CD4-positive, alpha-beta memory T cell (primary cell): ENCODE measurements at regions not wholly inside any gene's neighbourhood (a gene's known extent, or its start where the extent isn't known, plus 50 kb on each side); places are given as distances from the start of the nearest gene placed in this dataset.

Experiments
- CTCF ChIA-PET: fragments of 350-600 bp; sonication (Branson Sonifier 250); formaldehyde crosslinking; loops from one replicate; lab custom pipeline; 2021; ENCODE audit warnings: inconsistent platforms; ENCODE audit not compliant: partially characterized antibody; lab: Charles Lee
- POLR2A ChIA-PET: fragments of 350-600 bp; sonication (Branson Sonifier 250); formaldehyde crosslinking; loops from one replicate; lab custom pipeline; 2021; ENCODE audit not compliant: partially characterized antibody; lab: Charles Lee
- DNase-seq, 5 donors: peaks; one replicate each; pipeline versions ENCODE4 v3.0.0 to v3.0.0-alpha.2; 2020 to 2022; ENCODE audit warnings: mixed read lengths in 1 of 5
- H3K27ac ChIP-seq: one replicate; pipeline ENCODE4 v1.7.0; 2013; ENCODE audit warnings: low read depth, low read length
- H3K27me3 ChIP-seq: 2 replicates; pipeline ENCODE4 v1.7.0; 2013; ENCODE audit warnings: mild to moderate bottlenecking, low read length, moderate library complexity; ENCODE audit not compliant: insufficient read depth
- H3K36me3 ChIP-seq: 2 replicates; pipeline ENCODE4 v1.7.0; 2013; ENCODE audit warnings: mild to moderate bottlenecking, low read length, moderate library complexity; ENCODE audit not compliant: insufficient read depth
- H3K4me1 ChIP-seq: 2 replicates; pipeline ENCODE4 v1.7.0; 2013; ENCODE audit warnings: mild to moderate bottlenecking, low read length, moderate library complexity; ENCODE audit not compliant: insufficient read depth
- H3K4me3 ChIP-seq, 2 donors: one replicate each; pipeline ENCODE4 v1.7.0; 2013; ENCODE audit warnings: low read length in 2 of 2, mild to moderate bottlenecking in 1 of 2
- H3K9me3 ChIP-seq, 2 donors: one replicate each; pipeline ENCODE4 v1.7.0; 2013; ENCODE audit warnings: low read length in 2 of 2, control low read depth in 1 of 2; ENCODE audit not compliant: control insufficient read depth in 1 of 2
- H3K27ac Mint-ChIP-seq, 7 donors: one replicate each; pipeline ENCODE4 v1.8.0; 2020 to 2021; ENCODE audit warnings: mixed read lengths in 7 of 7, mild to moderate bottlenecking in 6 of 7, inconsistent platforms in 3 of 7, moderate library complexity in 3 of 7
- H3K27me3 Mint-ChIP-seq, 2 donors: one replicate each; pipeline ENCODE4 v1.8.0; 2020 to 2021; ENCODE audit warnings: mixed read lengths in 2 of 2
- H3K36me3 Mint-ChIP-seq, 2 donors: one replicate each; pipeline ENCODE4 v1.8.0; 2020 to 2021; ENCODE audit warnings: mixed read lengths in 2 of 2, inconsistent platforms in 1 of 2, mild to moderate bottlenecking in 1 of 2
- H3K4me1 Mint-ChIP-seq, 4 donors: one replicate each; pipeline ENCODE4 v1.8.0; 2020 to 2021; ENCODE audit warnings: mixed read lengths in 4 of 4, mild to moderate bottlenecking in 1 of 4
- H3K4me3 Mint-ChIP-seq, 8 donors: one replicate each; pipeline ENCODE4 v1.8.0; 2020 to 2021; ENCODE audit warnings: mixed read lengths in 8 of 8, mild to moderate bottlenecking in 7 of 8, moderate library complexity in 6 of 8, inconsistent platforms in 3 of 8
- H3K9me3 Mint-ChIP-seq, 8 donors: one replicate each; pipeline ENCODE4 v1.8.0; 2020 to 2021; ENCODE audit warnings: mixed read lengths in 8 of 8, mild to moderate bottlenecking in 5 of 8, inconsistent platforms in 3 of 8, moderate library complexity in 1 of 8
- intact Hi-C: fragments of 100-400 bp; cut with micrococcal nuclease; formaldehyde crosslinking; loops from one replicate; pipeline ENCODE4 v1.15.1; 2023

- Histone ChIP-seq H3K9me3 (no peaks in the 10 kb centered on the region), H3K27me3 (peaks cover 9% of the 10 kb centered on the region), H3K27ac (no peak overlapping the region), H3K4me1 (peaks cover 6% of the 10 kb centered on the region), H3K4me3 (no peak overlapping the region), H3K36me3 (no peaks in the 10 kb centered on the region)
- DNase-seq = no peak
- Mint-ChIP-seq H3K27me3 (peaks cover 19 to 33% of the 10 kb centered on the region in 2 donors), H3K36me3 (no peaks in the 10 kb centered on the region), H3K4me1 (peaks cover 6 to 16% (median 11%) of the 10 kb centered on the region in 4 donors), H3K27ac (no peak overlapping the region), H3K4me3 (no peak overlapping the region), H3K9me3 (peaks cover 0 to 1% (median 0%) of the 10 kb centered on the region in 8 donors)
- intact Hi-C loops = no loop called here
- ChIA-PET POLR2A (no interaction called here), CTCF (no interaction called here)
These were observed 87.7 kb downstream of the TMEM30B start for GRCh38 chr14:61193476-61193875.

- CTCF ChIA-PET = no interaction called here
- Histone ChIP-seq H3K36me3 (no peaks in the 10 kb centered on the region), H3K4me1 (peaks cover 6% of the 10 kb centered on the region), H3K27ac (no peak overlapping the region), H3K27me3 (peaks cover 9% of the 10 kb centered on the region), H3K4me3 (no peak overlapping the region), H3K9me3 (no peaks in the 10 kb centered on the region)
- H3K36me3 Mint-ChIP-seq = no peaks in the 10 kb centered on the region
- no peak for DNase-seq
- no peak overlapping the region for H3K27ac Mint-ChIP-seq
- no peak overlapping the region for H3K4me3 Mint-ChIP-seq
- H3K9me3 Mint-ChIP-seq = peaks cover 0 to 1% (median 0%) of the 10 kb centered on the region in 8 donors
- POLR2A ChIA-PET = no interaction called here
- H3K27me3 Mint-ChIP-seq = peaks cover 18 to 31% of the 10 kb centered on the region in 2 donors
- intact Hi-C loops = no loop called here
- H3K4me1 Mint-ChIP-seq = peaks cover 6 to 16% (median 11%) of the 10 kb centered on the region in 4 donors
These were observed 88.1 kb downstream of the TMEM30B start for GRCh38 chr14:61192989-61193388.

GRCh38 chr14:61191733-61192132, 89.4 kb downstream of the TMEM30B start:
- Histone ChIP-seq H3K4me3 (no peak overlapping the region), H3K4me1 (peaks cover 6% of the 10 kb centered on the region), H3K27ac (no peak overlapping the region), H3K36me3 (no peaks in the 10 kb centered on the region), H3K27me3 (peaks cover 9% of the 10 kb centered on the region), H3K9me3 (no peaks in the 10 kb centered on the region)
- Mint-ChIP-seq H3K27ac (no peak overlapping the region), H3K4me3 (no peak overlapping the region), H3K36me3 (no peaks in the 10 kb centered on the region), H3K27me3 (peaks cover 14 to 26% of the 10 kb centered on the region in 2 donors), H3K4me1 (peaks cover 6 to 16% (median 11%) of the 10 kb centered on the region in 4 donors), H3K9me3 (peaks cover 0 to 1% (median 0%) of the 10 kb centered on the region in 8 donors)
- DNase-seq = no peak
- intact Hi-C loops = no loop called here
- POLR2A ChIA-PET = no interaction called here
- CTCF ChIA-PET = no interaction called here

- H3K4me1 Mint-ChIP-seq = peaks cover 6 to 16% (median 12%) of the 10 kb centered on the region in 4 donors
- Histone ChIP-seq H3K27me3 (peaks cover 9% of the 10 kb centered on the region), H3K4me3 (no peak overlapping the region), H3K4me1 (peaks cover 6% of the 10 kb centered on the region), H3K27ac (no peak overlapping the region), H3K36me3 (no peaks in the 10 kb centered on the region), H3K9me3 (no peaks in the 10 kb centered on the region)
- H3K36me3 Mint-ChIP-seq = no peaks in the 10 kb centered on the region
- peaks cover 0 to 1% (median 0%) of the 10 kb centered on the region in 8 donors for H3K9me3 Mint-ChIP-seq
- no peak for DNase-seq
- H3K27ac Mint-ChIP-seq = no peak overlapping the region
- H3K27me3 Mint-ChIP-seq = peaks cover 18 to 27% of the 10 kb centered on the region in 2 donors
- ChIA-PET POLR2A (no interaction called here), CTCF (no interaction called here)
- intact Hi-C loops = no loop called here
- no peak overlapping the region for H3K4me3 Mint-ChIP-seq
These were observed 90.8 kb downstream of the TMEM30B start for GRCh38 chr14:61190341-61190740.

GRCh38 chr14:61188978-61189808, 91.9 kb downstream of the TMEM30B start:
- intact Hi-C loops = no loop called here
- peak overlapping the region in 1 of 2 donors; percentile 20 for H3K4me3 ChIP-seq
- H3K36me3 Mint-ChIP-seq = no peaks in the 10 kb centered on the region
- H3K4me1 Mint-ChIP-seq = peaks cover 6 to 16% (median 12%) of the 10 kb centered on the region in 4 donors
- H3K27me3 ChIP-seq = peaks cover 9% of the 10 kb centered on the region
- H3K9me3 Mint-ChIP-seq = peaks cover 0 to 1% (median 0%) of the 10 kb centered on the region in 8 donors
- no peaks in the 10 kb centered on the region for H3K36me3 ChIP-seq
- H3K27ac ChIP-seq = no peak overlapping the region
- POLR2A ChIA-PET = no interaction called here
- H3K9me3 ChIP-seq = no peaks in the 10 kb centered on the region
- H3K27me3 Mint-ChIP-seq = peaks cover 18 to 27% of the 10 kb centered on the region in 2 donors
- DNase-seq = peak in 3 of 5 donors; percentile 3 to 20 (median 17)
- CTCF ChIA-PET = no interaction called here
- peak overlapping the region; percentile 47 to 77 (median 61) for H3K4me3 Mint-ChIP-seq
- H3K27ac Mint-ChIP-seq = peak overlapping the region in 1 of 7 donors; percentile 43
- peaks cover 6% of the 10 kb centered on the region for H3K4me1 ChIP-seq

- no peaks in the 10 kb centered on the region for H3K36me3 ChIP-seq
- DNase-seq = no peak
- Mint-ChIP-seq H3K4me3 (peak overlapping the region in 1 of 8 donors; percentile 18), H3K4me1 (peaks cover 10 to 20% (median 14%) of the 10 kb centered on the region in 4 donors), H3K36me3 (no peaks in the 10 kb centered on the region), H3K27me3 (peaks cover 16 to 27% of the 10 kb centered on the region in 2 donors), H3K9me3 (peaks cover 0 to 1% (median 0%) of the 10 kb centered on the region in 8 donors), H3K27ac (no peak overlapping the region)
- H3K27me3 ChIP-seq = peaks cover 9% of the 10 kb centered on the region
- CTCF ChIA-PET = no interaction called here
- POLR2A ChIA-PET = no interaction called here
- peaks cover 6% of the 10 kb centered on the region for H3K4me1 ChIP-seq
- H3K9me3 ChIP-seq = no peaks in the 10 kb centered on the region
- no peak overlapping the region for H3K27ac ChIP-seq
- intact Hi-C loops = no loop called here
- H3K4me3 ChIP-seq = no peak overlapping the region
These were observed 92.9 kb downstream of the TMEM30B start for GRCh38 chr14:61188196-61188595.

- Mint-ChIP-seq H3K27me3 (peaks cover 16 to 25% of the 10 kb centered on the region in 2 donors), H3K4me1 (peaks cover 11 to 22% (median 15%) of the 10 kb centered on the region in 4 donors), H3K4me3 (no peak overlapping the region), H3K36me3 (no peaks in the 10 kb centered on the region), H3K9me3 (peaks cover 0 to 1% (median 0%) of the 10 kb centered on the region in 8 donors), H3K27ac (no peak overlapping the region)
- Histone ChIP-seq H3K9me3 (no peaks in the 10 kb centered on the region), H3K4me1 (peaks cover 6% of the 10 kb centered on the region), H3K36me3 (no peaks in the 10 kb centered on the region), H3K27me3 (peaks cover 9% of the 10 kb centered on the region), H3K27ac (no peak overlapping the region), H3K4me3 (no peak overlapping the region)
- CTCF ChIA-PET = no interaction called here
- intact Hi-C loops = no loop called here
- POLR2A ChIA-PET = no interaction called here
- DNase-seq = no peak
These were observed 93.8 kb downstream of the TMEM30B start for GRCh38 chr14:61187196-61187905.
